GM10266 (cell line): ENCODE measurements at regions not wholly inside any gene's neighbourhood (a gene's known extent, or its start where the extent isn't known, plus 50 kb on each side); places are given as distances from the start of the nearest gene placed in this dataset.

ENCODE experiments used
- DNase-seq: peaks from one replicate; pipeline ENCODE4 v3.0.0; 2012; ENCODE audit errors: extremely low spot score
- TF ChIP-seq, protein P1 (sequence below): IDR thresholded peaks from 2 replicates; pipeline ENCODE4 v1.5.1; 2012; ENCODE audit warnings: mild to moderate bottlenecking, low read depth; ENCODE audit not compliant: control insufficient read depth, insufficient read depth; ENCODE audit errors: missing control alignments

DNA sequence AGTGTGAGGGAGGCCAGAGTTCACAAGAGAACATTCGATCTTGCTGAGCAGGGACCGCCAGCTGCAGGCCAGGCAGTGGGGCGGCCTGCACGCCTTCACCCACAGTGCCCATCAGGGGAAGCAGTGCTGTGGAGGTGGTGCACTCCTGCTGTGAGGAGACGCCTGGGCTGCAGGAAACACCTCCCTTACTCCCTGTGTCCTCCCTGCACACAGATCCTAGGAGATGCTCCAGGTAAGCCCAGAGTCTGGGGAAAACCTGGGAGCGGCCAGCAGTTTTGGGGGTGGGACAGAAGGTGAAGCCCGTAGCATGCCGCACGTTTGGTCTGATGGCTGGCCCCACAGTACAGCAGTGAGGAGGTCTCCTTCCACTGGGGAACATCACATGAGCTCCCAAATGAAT, 180.8 kb upstream of the RAB6C start:
- TF ChIP-seq, protein P1, sequence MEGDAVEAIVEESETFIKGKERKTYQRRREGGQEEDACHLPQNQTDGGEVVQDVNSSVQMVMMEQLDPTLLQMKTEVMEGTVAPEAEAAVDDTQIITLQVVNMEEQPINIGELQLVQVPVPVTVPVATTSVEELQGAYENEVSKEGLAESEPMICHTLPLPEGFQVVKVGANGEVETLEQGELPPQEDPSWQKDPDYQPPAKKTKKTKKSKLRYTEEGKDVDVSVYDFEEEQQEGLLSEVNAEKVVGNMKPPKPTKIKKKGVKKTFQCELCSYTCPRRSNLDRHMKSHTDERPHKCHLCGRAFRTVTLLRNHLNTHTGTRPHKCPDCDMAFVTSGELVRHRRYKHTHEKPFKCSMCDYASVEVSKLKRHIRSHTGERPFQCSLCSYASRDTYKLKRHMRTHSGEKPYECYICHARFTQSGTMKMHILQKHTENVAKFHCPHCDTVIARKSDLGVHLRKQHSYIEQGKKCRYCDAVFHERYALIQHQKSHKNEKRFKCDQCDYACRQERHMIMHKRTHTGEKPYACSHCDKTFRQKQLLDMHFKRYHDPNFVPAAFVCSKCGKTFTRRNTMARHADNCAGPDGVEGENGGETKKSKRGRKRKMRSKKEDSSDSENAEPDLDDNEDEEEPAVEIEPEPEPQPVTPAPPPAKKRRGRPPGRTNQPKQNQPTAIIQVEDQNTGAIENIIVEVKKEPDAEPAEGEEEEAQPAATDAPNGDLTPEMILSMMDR = no peak

DNA sequence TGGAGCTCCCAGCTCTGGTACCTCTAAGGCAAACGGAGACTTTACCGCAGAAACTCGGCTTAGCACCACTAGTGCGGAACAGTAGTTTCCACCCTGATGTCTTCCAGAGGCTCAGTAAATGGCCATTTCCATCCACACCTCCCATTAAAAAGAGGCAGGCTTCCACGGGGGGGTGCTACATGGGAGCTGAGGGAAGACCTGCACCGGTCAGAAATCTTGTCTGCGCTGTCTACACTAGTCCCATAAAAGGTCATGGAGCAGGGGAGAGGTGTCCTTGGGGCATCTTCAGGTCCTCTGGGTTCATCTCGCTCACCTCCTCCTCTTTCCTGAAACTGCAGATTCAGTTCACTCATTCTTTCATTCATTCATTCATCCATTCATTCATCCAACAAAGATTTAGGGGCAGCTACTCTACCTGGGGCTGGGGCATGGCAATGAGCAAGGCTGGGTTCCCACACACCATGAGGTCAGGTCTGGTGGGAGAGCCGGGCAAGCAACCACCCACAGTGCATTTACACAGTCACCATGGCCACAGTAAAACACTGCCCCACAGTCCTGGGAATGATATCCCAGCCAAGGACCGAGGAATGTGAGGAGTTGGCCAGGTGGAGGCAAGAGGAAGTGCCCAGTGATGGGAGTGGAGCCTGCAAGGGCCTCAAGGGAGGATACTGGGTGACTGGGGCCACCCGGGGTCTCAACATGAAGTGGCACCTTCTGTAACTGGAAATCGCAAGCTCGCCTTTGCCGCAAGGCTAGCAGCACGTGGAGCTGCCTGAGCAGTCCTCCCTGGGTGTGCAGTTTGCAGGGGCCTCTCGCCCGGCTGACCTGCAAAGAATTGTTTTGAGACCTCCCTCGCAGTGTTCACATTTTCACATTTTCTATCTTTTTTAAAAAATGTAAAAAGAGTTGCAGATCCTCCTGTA, 180.2 kb upstream of the RAB6C start:
- no peak for DNase-seq
- TF ChIP-seq, protein P1 = no peak

More for the DNA sequence above, 180.8 kb upstream of the RAB6C start:
- DNase-seq = no peak

DNA sequence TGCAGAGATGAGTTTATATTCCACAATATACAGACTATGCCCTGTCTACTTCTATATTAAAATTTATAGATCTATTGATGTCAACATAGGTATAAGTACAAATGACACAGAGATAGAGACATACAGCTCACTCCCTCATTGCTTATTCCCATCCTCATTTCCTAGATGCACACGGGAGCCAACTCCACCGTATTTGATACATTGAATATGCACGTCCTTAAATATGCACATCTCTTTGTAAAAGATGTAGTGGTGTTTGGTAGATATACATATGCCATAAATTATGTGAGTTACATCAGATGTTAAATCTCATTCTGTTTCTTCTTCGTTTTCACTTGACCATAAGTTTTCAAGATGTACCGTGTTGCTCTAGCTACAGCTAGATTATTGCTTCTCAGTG, 179.2 kb upstream of the RAB6C start:
- TF ChIP-seq, protein P1 = no peak
- DNase-seq = no peak

DNA sequence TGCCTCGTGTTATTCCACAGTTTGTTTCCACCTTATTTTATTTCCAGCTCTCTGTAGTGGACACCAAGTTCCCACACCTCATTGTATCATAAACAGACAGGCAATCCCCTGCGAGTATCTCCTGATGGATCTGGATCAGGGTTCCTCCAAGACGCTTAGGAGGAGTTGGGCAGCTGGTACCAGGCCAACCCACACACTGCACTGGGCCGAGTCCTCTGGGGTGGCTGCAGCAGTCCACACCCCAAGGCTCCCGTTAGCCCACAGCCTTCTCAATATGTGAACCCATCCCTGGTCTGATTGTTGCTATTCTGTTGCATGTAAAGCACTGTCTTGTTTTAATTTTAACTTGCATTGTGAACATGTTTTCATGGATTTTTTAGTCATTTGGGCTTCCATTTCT, 178.8 kb upstream of the RAB6C start:
- DNase-seq = no peak
- TF ChIP-seq, protein P1 = no peak

DNA sequence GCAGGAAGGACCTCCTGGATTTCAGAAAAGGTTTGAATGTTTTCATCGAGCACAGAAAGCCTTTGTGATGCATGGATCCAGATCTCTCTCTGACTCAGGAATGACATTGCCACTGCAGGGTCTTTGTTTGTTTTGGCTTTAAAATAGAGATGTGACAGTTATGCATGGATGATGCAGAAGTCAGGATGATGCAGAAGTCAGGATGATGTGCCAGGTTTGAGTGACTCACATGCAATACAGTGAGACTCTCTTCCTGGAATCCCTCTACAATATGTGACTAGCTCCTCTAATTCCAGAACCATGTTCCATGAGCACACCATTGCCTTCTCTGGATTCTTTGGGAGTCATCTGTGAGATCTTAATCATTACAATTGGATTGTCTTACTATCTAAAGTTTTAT, 177.9 kb upstream of the RAB6C start:
- TF ChIP-seq, protein P1 = no peak
- DNase-seq = no peak

DNA sequence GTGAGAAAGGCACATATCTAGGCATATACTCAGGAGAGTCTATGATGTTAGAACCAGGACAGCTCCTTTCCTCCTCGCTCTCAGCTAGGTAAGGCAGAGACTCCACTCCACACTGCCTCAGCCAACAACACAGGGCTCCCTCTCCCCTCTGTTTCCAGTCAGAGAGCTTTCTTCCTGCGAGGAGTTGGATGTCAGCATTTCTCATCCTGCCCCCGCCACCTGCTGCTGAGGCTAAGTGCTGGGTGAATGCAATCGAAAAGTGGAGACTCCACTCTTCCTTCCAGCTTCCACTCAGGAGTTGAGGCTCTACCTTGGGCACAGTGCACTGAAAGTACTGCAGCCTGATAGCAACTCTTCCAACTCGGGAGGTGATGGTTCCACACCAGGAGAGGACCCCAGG, 177.2 kb upstream of the RAB6C start:
- TF ChIP-seq, protein P1 = no peak
- no peak for DNase-seq

DNA sequence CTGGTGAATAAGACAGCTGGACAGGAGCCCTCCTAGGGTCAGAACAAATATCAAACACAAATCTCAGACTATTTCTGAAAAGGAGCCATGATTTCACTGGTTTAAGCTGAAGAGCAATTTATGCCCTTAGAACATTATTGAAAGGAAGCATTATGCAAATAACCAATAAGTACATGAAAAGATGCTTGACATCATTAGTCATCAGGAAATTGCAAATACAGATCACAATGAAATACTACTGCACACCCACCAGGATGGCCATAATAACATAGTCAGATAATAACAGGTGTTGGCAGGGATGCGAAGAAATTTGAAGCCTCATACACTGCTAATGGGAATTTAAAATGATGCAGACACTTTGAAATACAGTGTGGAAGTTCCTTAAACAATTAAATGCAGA, 176.4 kb upstream of the RAB6C start:
- no peak for DNase-seq

More for the DNA sequence above, 176.4 kb upstream of the RAB6C start:
- TF ChIP-seq, protein P1 = no peak
